HG03066 (cell line): ENCODE measurements at regions not wholly inside any gene's neighbourhood (a gene's known extent, or its start where the extent isn't known, plus 50 kb on each side); places are given as distances from the start of the nearest gene placed in this dataset.

ENCODE experiments used
- ATAC-seq: cut with Tn5 transposase; IDR thresholded peaks from one replicate; pipeline ENCODE4 v1.9.1; 2021; ENCODE audit warnings: low read depth; ENCODE audit not compliant: unreplicated experiment

DNA sequence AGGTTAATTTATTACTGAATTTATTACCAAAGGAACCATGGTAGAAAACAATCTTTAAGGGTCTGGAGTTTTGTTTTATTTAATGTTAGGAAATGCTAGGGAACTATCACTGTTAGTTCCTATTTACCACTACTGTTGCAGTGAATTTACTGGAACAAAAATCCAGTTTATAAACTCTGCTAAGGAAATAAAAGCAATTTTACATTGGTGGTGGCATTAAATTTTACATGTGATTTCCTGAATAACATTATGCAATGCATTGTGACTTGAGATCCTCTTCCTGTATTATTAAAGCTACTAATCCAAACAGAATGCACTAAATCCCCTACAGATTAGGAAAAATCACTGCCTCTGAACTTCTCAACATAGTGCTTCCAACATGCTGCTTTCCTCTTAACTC lies 599.5 kb upstream of the PTGER4 start:
- ATAC-seq: no peak

DNA sequence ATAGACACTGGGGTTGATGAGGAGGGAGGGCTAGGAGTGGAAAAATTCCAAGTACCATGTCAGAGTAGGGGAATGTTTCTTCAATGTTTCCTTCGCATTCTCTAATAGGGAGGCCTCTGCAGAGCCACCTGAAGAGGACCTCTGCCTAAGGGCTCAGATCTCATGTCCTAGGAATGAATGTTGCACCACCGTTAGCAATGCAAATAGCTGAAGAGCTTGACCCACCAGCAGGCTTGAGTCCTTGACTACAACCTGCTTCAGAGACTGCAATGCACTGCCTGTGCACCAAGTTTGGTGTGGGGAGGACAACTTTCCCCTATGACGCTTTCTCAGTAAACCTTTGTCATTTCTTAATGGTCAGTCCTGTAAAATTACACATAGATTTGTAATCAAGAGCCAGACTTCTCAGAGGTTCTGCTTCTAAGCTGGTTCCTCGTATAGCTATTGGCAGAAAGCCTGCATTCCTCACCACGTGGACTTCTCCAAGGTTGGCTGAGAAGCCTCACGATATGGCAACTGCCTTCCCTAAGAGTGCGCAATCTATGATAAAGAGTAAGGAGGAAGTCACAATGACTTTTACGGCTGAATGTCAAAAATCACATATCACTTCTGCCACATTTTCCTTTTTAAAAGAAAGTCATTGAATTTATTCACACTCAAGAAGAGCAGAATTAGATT lies 600.7 kb upstream of the PTGER4 start:
- ATAC-seq: no peak

DNA sequence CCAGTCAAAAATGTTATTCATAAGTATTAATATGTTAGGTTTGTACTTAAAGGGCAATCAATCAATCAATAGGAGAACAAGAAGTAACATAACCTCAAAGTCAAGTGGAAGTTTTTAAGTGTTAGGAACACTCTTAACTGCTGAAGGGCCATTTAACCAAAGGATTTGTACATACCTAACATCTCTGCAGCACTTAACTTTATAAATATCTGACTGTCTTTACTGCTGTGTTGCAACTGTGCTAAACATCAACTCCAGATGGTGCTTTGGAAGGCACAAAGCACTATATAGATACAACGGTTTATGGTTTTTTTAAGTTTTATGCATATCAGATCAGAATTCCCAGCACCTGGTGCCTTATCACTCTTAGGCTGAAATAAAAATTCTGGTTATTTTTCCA lies 604.9 kb upstream of the PTGER4 start:
- ATAC-seq: no peak

DNA sequence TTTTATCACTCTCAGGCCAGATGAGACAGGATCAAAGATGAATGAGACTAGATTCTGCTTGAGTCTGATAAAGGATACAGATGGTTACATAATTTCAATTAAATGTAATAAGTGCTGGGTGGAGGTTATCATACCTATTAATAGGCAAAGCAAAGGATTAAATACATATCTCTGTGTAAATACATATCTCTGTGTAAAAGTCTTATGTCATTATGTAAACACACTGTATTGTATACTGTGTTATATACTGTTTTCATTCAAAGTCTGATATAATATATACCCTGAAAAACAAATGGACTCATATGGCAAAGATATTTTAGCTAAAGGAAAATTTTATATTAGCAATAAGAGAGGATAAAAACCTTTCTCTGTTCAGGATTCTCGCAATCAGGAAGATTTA lies 605.8 kb upstream of the PTGER4 start:
- ATAC-seq: no peak

DNA sequence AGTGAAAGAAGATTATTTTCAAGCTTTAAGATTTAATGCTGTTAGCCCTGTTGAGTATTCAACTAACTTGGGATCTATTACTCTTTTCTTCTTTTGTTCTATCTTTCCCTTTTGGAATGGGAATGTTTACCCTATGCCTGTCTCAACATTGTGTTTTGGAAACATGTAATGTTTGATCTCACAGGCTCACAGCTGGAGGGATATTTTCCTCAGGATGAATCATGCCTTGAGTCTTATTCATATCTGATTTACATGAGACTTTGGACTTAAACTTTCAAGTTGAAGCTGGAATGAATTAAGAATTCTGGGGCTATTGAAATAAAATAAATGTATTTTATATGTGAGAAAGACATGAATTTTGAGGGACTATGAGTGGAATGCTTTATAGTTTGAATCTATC lies 607.8 kb upstream of the PTGER4 start:
- no peak for ATAC-seq

DNA sequence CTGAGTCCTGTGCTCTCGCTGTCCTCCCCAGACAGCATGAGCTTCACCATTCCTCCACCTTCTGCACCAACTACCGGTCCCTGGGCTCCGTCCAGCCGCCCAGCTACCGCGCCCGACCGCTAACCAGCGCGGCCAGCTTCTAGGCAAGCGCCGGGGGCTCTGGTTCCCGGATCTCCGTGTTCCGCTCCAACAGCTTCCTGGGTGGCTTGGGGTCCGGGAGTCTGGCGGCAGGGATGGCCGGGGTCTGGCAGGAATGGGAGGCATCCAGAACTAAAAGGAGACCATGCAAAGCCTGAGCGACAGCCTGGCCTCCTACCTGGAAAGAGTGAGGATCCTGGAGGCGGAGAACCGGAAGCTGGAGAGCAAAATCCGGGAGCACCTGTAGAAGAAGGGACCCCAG lies 613.1 kb upstream of the PTGER4 start:
- ATAC-seq: no peak

DNA sequence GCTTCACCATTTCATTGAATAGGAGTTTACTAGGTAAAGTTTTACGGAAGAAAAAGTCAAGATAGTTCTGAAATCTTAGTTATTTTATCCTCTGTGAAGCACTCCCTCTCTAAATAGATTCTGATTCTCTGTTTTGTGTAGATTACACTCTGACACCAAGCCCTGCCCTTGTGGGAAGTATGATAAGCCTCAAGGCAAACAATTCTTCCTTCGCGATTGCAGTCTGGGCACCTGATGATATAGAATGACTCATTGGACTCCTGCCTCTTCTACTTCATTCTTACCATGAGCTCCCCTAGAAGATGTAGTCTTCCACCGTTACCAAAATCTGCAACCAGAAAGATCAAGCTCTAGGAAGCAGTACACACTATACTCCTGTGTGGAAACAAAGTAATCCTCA lies 626.9 kb upstream of the PTGER4 start:
- no peak for ATAC-seq

DNA sequence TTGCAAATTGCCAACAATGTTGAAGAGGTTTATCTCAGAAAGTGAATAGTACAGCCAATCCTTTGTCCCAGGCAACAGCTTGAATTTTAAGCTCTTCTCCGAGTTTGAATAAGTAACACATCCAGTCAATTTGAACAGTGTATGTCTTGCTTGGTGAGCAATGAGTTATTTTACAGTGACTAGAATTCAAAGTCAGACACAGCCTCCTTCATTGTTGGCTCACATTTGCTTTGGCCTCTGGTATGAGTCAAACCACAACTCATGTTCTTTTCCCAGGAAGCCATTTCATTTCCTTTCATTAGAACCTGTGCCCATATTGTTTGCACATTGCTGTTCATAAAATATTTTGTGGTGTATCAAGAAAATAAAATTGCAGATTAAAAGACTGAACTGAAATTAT lies 622.0 kb upstream of the DAB2 start:
- no peak for ATAC-seq

DNA sequence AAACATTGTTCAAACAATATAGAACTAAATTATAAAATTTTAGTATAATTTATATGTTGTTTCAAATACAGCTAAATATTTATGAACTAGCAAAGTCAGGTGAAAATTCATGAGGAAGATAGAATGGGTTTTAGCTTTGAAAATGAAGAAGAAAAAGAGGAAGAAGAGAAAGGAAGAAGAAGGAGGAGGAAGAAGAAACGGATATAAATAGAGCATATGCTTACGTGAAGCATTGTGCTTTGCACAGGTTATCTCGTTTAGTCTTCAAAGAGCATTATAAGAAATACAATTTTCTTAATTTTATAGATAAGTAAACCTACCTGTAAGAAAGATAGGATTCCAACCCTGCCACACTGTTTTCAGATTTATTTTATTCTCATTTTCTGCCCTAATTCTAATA lies 620.6 kb upstream of the DAB2 start:
- no peak for ATAC-seq

DNA sequence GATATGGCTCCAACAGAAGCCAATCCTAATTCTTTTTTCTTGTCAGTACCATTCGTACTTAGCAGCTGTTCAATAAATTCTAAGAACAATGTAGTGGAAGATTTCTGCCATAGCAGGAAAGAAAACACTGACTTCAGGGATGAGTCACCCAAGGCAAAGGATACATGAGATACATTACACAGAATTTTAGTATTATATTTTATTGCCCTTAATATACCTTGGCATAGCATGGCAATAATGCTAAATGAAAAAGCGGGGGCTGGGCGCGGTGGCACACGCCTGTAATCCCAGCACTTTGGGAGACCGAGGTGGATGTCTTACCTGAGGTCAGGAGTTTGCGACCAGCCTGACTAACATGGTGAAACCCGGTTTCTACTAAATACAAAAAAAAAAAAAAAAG lies 619.1 kb upstream of the DAB2 start:
- no peak for ATAC-seq

DNA sequence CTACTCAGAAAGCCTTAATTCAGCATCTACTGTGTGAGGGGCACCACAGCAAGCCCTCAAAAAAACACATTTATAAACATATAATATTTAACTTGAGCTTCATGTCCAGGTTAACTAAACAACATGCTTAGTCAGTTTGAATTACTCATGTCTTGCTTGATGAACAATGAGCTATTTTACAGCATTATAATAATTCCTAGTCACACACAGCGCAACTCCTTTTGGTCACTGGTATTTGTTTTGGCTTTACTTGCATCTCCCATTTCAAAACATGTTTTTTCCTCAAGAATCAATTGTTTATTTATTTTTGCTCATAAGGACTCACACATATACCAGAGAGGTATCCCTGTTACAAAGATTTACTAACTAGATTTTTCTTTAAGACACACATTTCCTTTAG lies 616.7 kb upstream of the DAB2 start:
- no peak for ATAC-seq

DNA sequence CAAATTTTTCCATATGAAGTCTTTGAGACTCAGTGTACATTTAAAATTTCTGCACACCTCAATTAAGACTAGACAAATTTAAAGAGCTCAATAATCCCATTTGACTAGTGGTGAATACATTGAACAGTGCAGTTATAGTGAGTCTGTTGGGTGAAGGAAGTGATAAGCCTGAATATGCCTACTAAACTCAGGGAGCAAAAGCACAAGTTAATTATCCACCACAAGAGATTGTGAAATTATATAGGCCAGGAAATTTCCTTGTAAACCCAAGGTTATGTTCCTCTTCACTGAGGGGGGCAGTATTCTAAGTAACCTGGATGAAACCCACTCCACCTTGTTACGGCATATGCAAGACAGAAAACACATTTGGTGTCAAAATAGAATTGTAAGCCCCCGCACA lies 612.9 kb upstream of the DAB2 start:
- ATAC-seq: no peak

DNA sequence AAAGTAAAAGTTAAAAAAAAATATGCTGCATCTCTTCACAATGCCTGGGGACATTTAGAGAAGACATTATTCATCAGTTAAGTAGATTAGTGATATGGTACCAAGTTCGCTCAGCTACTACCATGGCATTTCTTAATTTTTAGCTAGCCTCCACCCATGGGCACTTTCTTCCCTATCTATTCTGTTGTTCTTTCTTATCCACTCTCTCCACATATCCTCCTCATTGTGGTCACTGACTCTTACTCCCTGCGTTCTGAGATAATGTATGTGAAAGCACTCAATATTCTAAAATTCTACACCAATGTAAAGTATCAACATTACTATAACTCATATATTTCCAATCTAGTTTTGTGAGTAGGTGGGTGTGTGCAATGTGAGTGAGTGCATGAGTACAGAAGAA lies 609.7 kb upstream of the DAB2 start:
- ATAC-seq: no peak

DNA sequence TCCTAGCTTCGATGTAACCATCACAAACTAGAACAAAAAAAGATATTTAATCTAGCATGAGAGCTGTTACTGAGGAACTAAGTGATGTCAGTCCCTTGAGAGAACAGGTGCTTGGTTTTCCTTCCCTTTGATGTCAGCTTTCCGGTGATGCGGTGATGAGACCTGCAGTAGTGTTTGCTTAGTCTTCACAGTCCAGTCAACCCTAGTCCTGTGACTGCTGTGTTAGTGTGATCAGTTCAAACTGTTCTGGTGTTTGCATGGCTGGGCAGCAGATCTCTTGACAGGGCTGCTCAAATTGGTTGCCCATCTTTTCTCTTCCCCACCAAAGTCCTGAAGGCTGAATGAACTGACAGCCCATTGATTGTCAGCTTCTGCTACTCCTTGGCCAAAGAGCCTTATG lies 608.6 kb upstream of the DAB2 start:
- peak; percentile 87 for ATAC-seq

DNA sequence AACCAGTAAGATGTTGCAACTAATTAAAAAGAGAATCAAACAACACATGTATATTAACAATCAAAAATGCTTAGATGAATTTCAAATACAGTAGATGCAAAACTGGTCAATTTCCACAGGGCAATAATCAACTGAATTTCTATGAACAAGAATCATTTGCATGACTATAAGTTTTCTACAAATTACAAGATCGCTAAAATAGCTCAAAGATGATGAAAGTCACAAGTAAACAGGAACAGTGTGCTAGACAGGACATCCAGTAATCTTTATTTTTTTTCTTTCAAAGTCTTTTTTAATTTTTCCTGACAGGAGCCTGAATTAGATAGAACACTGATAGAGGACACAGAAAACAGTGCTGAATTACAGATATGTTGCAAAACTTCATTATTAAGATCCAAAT lies 608.2 kb upstream of the DAB2 start:
- no peak for ATAC-seq

DNA sequence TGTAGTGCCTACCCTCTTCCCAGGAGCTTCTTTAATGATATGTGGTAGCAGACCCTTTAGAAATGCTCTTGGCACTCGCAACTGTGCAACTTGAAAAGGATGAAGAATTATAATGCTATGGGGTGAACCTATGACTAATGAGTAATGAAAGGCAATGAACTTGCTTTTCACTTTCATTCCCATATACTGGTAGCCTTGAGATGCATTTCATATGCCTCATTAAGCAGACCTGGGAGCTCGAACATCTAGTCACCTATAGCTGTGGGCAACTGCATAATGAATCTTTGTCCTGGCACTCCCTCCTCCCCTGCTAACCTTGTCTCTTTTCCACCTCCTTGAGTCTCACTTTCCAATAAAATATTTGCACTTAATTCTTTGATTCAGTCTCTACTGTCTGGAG lies 605.9 kb upstream of the DAB2 start:
- no peak for ATAC-seq

DNA sequence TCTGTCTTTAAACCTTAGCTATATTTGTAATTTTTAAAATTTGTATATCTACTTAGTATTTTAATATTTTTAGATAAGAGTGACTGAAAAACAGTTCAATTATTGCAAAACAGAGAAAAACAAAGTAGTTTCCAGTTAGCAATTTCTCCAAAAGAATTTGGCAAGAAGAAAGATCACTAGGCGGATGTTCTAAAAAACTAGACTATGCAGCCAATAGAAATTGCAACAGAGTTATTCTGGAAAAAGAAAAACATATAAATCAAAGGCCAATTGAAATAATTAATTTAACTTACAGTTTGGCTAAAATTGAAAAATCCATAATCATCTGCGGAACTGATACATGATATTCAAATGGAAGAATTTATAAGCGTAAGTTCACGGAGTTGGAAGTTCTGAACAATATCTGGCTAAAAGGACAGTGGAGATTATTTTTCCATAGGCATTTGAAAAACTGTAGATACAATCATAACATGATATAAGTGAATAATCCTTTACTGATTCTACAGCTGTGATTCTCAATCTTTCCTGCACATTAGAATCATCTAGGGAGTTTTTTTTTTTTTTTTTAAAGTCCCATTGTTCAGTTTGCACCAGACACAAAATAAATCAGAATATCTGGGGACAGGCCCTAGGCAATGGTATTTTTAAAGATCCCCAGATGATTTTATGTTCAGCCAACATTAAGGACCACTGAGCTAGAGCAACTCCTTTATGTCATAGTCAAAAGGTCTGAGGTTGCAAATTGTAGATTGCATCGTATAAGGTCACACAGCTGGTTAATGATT lies 605.1 kb upstream of the DAB2 start:
- no peak for ATAC-seq

DNA sequence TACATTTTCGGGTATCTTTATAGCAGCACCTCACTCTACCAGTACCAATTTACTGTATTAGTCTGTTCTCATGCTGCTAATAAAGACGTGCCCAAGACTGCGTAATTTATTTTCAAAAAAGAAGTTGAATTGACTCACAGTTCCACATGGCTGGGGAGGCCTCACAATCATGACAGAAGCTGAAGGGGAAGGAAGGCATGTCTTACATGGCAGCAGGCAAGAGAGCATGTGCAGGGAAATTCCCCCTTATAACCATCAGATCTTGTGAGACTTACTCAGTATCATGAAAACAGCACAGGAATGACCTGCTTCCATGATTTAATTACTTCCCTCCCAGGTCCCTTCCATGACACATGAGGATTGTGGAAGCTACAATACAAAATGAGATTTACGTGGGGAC lies 602.6 kb upstream of the DAB2 start:
- no peak for ATAC-seq

DNA sequence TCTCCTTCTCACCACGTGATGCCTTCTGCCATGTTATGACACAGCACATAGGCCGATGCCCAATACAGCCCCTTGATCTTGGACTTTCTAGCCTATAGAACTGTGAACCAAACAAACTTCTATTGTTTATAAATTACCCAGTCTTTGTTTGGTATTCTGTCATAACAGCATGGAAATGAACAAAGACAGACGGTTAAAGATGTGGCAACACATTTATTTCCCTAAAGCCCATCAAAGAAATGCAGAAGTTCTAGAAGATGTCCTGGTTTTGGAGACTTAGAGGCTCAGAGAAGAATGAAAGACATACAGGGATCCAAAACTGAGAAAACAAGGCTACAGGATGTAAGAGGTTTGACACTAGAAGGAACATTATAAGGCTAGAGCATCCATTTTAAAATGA lies 600.8 kb upstream of the DAB2 start:
- no peak for ATAC-seq

DNA sequence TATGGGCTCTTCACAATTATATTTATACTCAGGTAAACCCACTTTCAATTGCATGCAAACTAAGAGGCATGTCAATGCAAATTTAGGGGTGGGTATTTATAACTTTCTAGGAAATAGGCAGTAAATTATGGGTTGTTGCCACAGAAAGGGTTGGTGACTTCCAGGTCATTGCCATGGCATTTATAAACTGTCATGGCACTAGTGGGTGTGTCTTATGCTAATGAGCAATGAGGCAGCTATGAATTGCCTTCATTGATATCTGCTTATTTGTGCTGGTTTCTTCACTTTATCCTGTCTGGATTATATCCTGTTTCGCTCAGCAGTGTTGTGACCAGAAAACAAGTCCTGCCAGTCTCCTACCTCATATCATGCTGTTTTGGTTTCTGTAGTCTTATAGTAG lies 597.3 kb upstream of the DAB2 start:
- no peak for ATAC-seq

DNA sequence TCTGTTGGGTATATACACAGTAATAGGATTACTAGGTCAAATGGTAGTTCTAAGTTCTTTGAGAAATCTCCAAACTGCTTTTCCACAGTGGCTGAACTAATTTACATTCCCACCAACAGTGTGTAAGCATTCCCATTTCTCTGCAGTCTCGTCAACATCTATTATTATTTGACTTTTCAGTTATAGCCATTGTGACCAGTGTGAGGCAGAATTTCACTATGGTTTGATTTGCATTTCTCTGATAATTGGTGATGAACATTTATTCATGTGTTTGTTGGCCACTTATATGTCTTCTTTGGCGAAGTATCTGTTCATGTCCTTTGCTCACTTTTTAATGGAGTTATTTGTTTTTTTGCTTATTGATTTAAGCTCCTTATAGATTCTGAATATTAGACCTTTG lies 596.2 kb upstream of the DAB2 start:
- no peak for ATAC-seq

DNA sequence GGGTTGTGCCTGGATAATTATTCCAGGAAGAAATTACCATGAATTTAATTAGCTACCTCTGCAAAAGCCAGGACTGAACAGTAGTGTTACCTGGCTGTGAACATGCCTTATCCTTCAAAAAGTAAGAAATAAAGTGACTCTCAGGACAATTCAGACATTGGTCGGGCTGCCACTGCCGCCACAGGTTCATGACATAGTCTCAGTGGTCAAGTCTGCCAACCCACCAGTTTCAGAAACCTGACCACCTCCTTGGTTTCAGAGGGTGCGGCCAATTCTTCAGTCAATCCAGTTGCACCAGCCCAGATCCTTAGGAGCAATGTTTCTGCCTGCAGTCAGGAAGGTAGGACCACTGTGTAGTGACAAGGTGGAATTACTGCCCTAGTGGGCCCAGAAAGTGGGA lies 593.1 kb upstream of the DAB2 start:
- no peak for ATAC-seq

DNA sequence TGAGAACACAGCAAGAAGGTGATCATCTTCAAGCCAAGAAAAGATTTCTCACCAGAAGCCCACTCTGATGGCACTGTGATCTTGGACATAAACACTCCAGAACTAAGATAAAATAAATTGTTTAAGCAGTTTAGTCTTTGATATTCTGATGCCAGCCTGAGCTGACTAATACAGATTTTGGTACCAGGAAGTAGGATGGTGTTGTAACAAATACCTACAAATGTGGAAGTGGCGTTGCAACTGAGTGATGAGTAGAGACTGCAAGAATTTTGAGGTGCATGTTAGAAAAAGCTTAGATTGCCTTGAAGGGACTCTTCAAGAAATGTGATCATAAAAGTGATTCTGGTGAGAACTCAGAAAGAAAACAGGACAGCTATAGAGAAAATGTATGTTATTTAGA lies 592.4 kb upstream of the DAB2 start:
- ATAC-seq: no peak
